GM12878 (cell line): ENCODE measurements at regions not wholly inside any gene's neighbourhood (a gene's known extent, or its start where the extent isn't known, plus 50 kb on each side); places are given as distances from the start of the nearest gene placed in this dataset.

Experiments used
- ATAC-seq: fragments of 200-7000 bp; cut with Tn5 transposase; 3 replicates; pipeline ENCODE4 v1.9.1; 2020; ENCODE audit warnings: mild to moderate bottlenecking, moderate library complexity
- BruUV-seq: library from RNA; stranded (reverse); fragments of 400-500 nt; replicated peaks from 2 replicates; lab custom pipeline; 2021; lab: Mats Ljungman, UMichigan
- CTCF ChIA-PET: fragments of 300-600 bp; sonication (Branson Sonifier 250); formaldehyde crosslinking; extraction: SDS; loops from one replicate; lab custom pipeline; 2021; ENCODE audit warnings: inconsistent platforms; lab: Yijun Ruan, JAX
- POLR2A ChIA-PET: fragments of 350-600 bp; formaldehyde crosslinking; extraction: SDS; loops from one replicate; lab custom pipeline; 2021; ENCODE audit warnings: inconsistent platforms; lab: Charles Lee
- RAD21 ChIA-PET: fragments of 300-600 bp; sonication (Branson Sonifier 250); formaldehyde crosslinking; loops from one replicate; lab custom pipeline; 2023; ENCODE audit warnings: antibody characterized with exemption; ENCODE audit not compliant: unreplicated experiment; lab: Charles Lee
- SMC1A ChIA-PET: fragments of 300-600 bp; sonication (Branson Sonifier 250); formaldehyde crosslinking; loops from one replicate; lab custom pipeline; 2023; ENCODE audit not compliant: unreplicated experiment, uncharacterized antibody; lab: Charles Lee
- DNase-seq: peaks from one replicate; pipeline ENCODE4 v3.0.0-alpha.2; 2011; ENCODE audit warnings: low read depth, low spot score
- FAIRE-seq: peaks from 3 replicates; lab custom pipeline; 2011; peaks lifted over from hg19 to GRCh38; lab: Jason Lieb, UNC
- H2AFZ ChIP-seq: 2 replicates; pipeline ENCODE4 v1.6.0; 2011; ENCODE audit warnings: low read depth, low read length, control low read depth; ENCODE audit not compliant: control insufficient read depth
- H3K27ac ChIP-seq: 2 replicates; pipeline ENCODE4 v1.5.1; 2011; ENCODE audit warnings: control low read depth; ENCODE audit not compliant: control insufficient read depth, insufficient read depth
- H3K27me3 ChIP-seq, 2 experiments: replicated peaks in 1 of 2; 2 replicates each; pipeline versions ENCODE4 v1.6.0 to v1.6.1; 2011; ENCODE audit warnings: low read length in 1 of 2; ENCODE audit not compliant: control insufficient read depth in 2 of 2, insufficient read depth in 2 of 2
- H3K36me3 ChIP-seq, 2 experiments: 2 replicates each; pipeline ENCODE4 v1.5.1; 2011; ENCODE audit warnings: low read length in 1 of 2; ENCODE audit not compliant: control insufficient read depth in 2 of 2, insufficient read depth in 2 of 2
- H3K4me1 ChIP-seq: 2 replicates; pipeline ENCODE4 v1.6.1; 2011; ENCODE audit warnings: mild to moderate bottlenecking, low read length, moderate library complexity, mixed read lengths; ENCODE audit not compliant: control insufficient read depth, insufficient read depth
- H3K4me2 ChIP-seq: 2 replicates; pipeline ENCODE4 v1.6.0; 2011; ENCODE audit warnings: control low read depth; ENCODE audit not compliant: control insufficient read depth, insufficient read depth
- H3K4me3 ChIP-seq: fragments of 200-600 bp; sonication (generic); 2 replicates; pipeline ENCODE4 v1.5.1; 2016
- H3K79me2 ChIP-seq: 2 replicates; pipeline ENCODE4 v1.6.0; 2011; ENCODE audit warnings: low read length; ENCODE audit not compliant: control insufficient read depth, insufficient read depth
- H3K9ac ChIP-seq: 2 replicates; pipeline ENCODE4 v1.8.0; 2011; ENCODE audit warnings: low read length, control low read depth, mixed read lengths; ENCODE audit not compliant: control insufficient read depth, insufficient read depth
- H3K9me3 ChIP-seq: replicated peaks from 3 replicates; pipeline ENCODE4 v1.5.1; 2011; ENCODE audit warnings: mild to moderate bottlenecking, low read length; ENCODE audit not compliant: control insufficient read depth, insufficient read depth
- H4K20me1 ChIP-seq: 2 replicates; pipeline ENCODE4 v1.6.0; 2011; ENCODE audit not compliant: control insufficient read depth, insufficient read depth
- CEBPB ChIP-seq, 2 experiments: fragments of 150-350 bp in 1 of 2; IDR thresholded peaks; 2 replicates each; pipeline ENCODE4 v1.6.1; 2012 to 2014; ENCODE audit warnings: low read depth in 2 of 2, low read length in 2 of 2, borderline replicate concordance in 1 of 2, inconsistent platforms in 1 of 2
- MTA2 ChIP-seq: fragments of 450-650 bp; IDR thresholded peaks from 2 replicates; pipeline ENCODE4 v1.6.1; 2016; ENCODE audit warnings: low read depth, mild to moderate bottlenecking, moderate library complexity
- MYC ChIP-seq: IDR thresholded peaks from 2 replicates; pipeline ENCODE4 v1.6.1; 2011; ENCODE audit warnings: mild to moderate bottlenecking, low read length, moderate library complexity, inconsistent platforms; ENCODE audit not compliant: insufficient read depth, insufficient replicate concordance, insufficient read length, severe bottlenecking
- RAD21 ChIP-seq: IDR thresholded peaks from 2 replicates; pipeline ENCODE4 v1.6.1; 2011; ENCODE audit warnings: mild to moderate bottlenecking, low read depth, low read length, moderate library complexity; ENCODE audit not compliant: insufficient read depth
- RFX5 ChIP-seq: IDR thresholded peaks from 2 replicates; pipeline ENCODE4 v1.6.1; 2011; ENCODE audit warnings: low read depth, low read length, improper control_type of control experiment
- YBX1 ChIP-seq: fragments of 450-650 bp; IDR thresholded peaks from 2 replicates; pipeline ENCODE4 v1.6.1; 2016; ENCODE audit warnings: antibody characterized with exemption
- YY1 ChIP-seq: IDR thresholded peaks from 2 replicates; pipeline ENCODE4 v1.6.1; 2011; ENCODE audit warnings: low read depth, mild to moderate bottlenecking, low read length
- ZBTB4 ChIP-seq: fragments of 450-650 bp; formaldehyde crosslinking; IDR thresholded peaks from 2 replicates; pipeline ENCODE4 v1.4.0; 2022; ENCODE audit warnings: mild to moderate bottlenecking, moderate library complexity
- ZZZ3 ChIP-seq: IDR thresholded peaks from 2 replicates; pipeline ENCODE4 v1.6.1; 2011; ENCODE audit warnings: low read depth; ENCODE audit not compliant: control insufficient read depth, insufficient read length
- WGBS: methylation state at CpG from one replicate; pipeline ENCODE4 v1.1.6; 2016; ENCODE audit warnings: low lambda C conversion rate; ENCODE audit not compliant: insufficient replicate concordance, insufficient coverage; ENCODE audit errors: missing lambda C conversion rate; 5-methylcytosine and 5-hydroxymethylcytosine counted together
- in situ Hi-C: fragments of 300-500 bp; cut with MboI; formaldehyde crosslinking; loops from 9 replicates; pipeline ENCODE4 v1.14.3; 2018; ENCODE audit warnings: mixed read lengths
- intact Hi-C: fragments of 100-400 bp; cut with micrococcal nuclease; formaldehyde crosslinking; loops from one replicate; pipeline ENCODE4 v1.14.2; 2022; ENCODE audit not compliant: unreplicated experiment
- TF ChIP-seq, protein P1 (sequence below): IDR thresholded peaks from 2 replicates; pipeline ENCODE4 v1.6.1; 2012; ENCODE audit warnings: low read depth, low read length, improper control_type of control experiment

DNA sequence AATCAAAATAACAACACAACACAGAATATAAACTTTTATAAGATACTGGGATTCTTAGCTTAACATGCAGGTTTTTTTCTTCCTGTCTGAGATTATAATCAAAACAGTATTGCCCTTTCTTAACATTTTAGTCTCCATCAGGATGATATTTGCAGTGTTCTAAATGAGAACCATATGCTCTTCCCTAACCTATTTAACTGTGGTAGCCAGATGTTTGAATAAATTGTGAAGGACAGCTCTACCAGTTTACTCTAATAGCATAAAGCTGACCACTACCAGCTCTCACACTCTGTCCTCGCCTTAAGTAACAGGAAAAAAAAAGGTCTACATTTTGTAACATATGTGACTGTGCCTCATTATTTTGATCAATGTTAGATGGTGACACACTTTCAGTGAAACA is 618.7 kb upstream of the SGCG start:
- Histone ChIP-seq H3K27me3 (no peaks in the 10 kb centered on the region), H2AFZ (no peak overlapping the region), H3K9ac (no peak overlapping the region), H4K20me1 (no peaks in the 10 kb centered on the region), H3K9me3 (no peaks in the 10 kb centered on the region), H3K36me3 (no peaks in the 10 kb centered on the region), H3K79me2 (no peaks in the 10 kb centered on the region), H3K4me2 (no peak overlapping the region), H3K4me1 (no peaks in the 10 kb centered on the region), H3K27ac (no peak overlapping the region), H3K4me3 (no peak overlapping the region)
- ChIA-PET SMC1A (no interaction called here), CTCF (no interaction called here), RAD21 (no interaction called here), POLR2A (no interaction called here)
- ATAC-seq, result no peak
- WGBS, result 0% methylated on average over 1 of the region's 1 CpG
- BruUV-seq, result no TSS peak
- intact Hi-C loops (no loop called here), in situ Hi-C loops (no loop called here)
- no peak for FAIRE-seq
- no peak for DNase-seq
- TF ChIP-seq RFX5, result no peak
- no peak for TF ChIP-seq RAD21
- no peak for TF ChIP-seq CEBPB (IDR thresholded peaks at IDR 0.05; ENCODE audit: borderline replicate concordance in 1 of 2, low read depth in 2 of 2, low read length in 2 of 2)
- no peak for TF ChIP-seq YY1
- TF ChIP-seq MYC, result no peak
- no peak for TF ChIP-seq YBX1
- TF ChIP-seq, protein P1, sequence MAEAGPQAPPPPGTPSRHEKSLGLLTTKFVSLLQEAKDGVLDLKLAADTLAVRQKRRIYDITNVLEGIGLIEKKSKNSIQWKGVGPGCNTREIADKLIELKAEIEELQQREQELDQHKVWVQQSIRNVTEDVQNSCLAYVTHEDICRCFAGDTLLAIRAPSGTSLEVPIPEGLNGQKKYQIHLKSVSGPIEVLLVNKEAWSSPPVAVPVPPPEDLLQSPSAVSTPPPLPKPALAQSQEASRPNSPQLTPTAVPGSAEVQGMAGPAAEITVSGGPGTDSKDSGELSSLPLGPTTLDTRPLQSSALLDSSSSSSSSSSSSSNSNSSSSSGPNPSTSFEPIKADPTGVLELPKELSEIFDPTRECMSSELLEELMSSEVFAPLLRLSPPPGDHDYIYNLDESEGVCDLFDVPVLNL, result no peak
- no peak for TF ChIP-seq MTA2
- TF ChIP-seq ZZZ3, result no peak
- no peak for TF ChIP-seq ZBTB4 (CRISPR knock-in tag)
